ENCODE measurements at regions not wholly inside any gene's neighbourhood (a gene's known extent, or its start where the extent isn't known, plus 50 kb on each side); places are given as distances from the start of the nearest gene placed in this dataset.

DNA sequence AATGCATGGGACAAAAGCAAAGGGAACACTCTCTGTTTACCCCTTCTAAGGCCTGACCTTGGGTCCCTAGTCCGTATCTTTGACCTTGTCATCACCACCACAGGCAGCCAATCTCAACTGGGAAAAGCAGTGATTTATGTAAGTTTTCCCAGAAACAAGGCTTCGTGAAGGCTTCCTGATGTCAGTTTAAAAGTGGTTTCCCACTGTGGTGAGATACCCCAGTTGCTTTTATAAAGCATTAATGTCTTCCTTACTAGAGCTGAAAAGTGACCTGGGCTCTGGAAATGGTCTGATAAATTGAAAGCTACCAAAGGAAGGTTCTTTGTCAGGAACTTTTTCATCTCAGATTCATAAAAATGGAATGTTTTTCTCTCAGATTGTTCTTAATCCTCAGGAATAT lies 536.4 kb upstream of the PTBP2 start (continued):
- TF ChIP-seq CHD7 (IDR thresholded peaks at IDR 0.05; ENCODE audit: insufficient replicate concordance, low read length) (no peak), CTBP2 (IDR thresholded peaks at IDR 0.05; ENCODE audit: borderline replicate concordance, insufficient read depth, insufficient read length, low read length) (no peak), CHD2 (IDR thresholded peaks at IDR 0.05; ENCODE audit: low read length) (no peak), HDAC6 (IDR thresholded peaks at IDR 0.05; ENCODE audit: low read depth, low read length) (no peak), RFX5 (IDR thresholded peaks at IDR 0.05; ENCODE audit: borderline replicate concordance, low read depth, low read length) (no peak), SIRT6 (IDR thresholded peaks at IDR 0.05; ENCODE audit: low read length) (no peak), HDAC2 (IDR thresholded peaks at IDR 0.05; ENCODE audit: borderline replicate concordance in 1 of 2, low read depth in 2 of 2, low read length in 2 of 2) (no peak), TEAD4 (IDR thresholded peaks at IDR 0.05; ENCODE audit: low read depth, low read length) (no peak)
- TF ChIP-seq, protein P1, sequence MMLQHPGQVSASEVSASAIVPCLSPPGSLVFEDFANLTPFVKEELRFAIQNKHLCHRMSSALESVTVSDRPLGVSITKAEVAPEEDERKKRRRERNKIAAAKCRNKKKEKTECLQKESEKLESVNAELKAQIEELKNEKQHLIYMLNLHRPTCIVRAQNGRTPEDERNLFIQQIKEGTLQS (IDR thresholded peaks at IDR 0.05; ENCODE audit: insufficient read depth, low read depth, low read length), result no peak

All from H1 (cell line).